GM12865 (cell line): ENCODE measurements at regions not wholly inside any gene's neighbourhood (a gene's known extent, or its start where the extent isn't known, plus 50 kb on each side); places are given as distances from the start of the nearest gene placed in this dataset.

Source experiments
- DNase-seq: peaks from one replicate; pipeline ENCODE4 v3.0.0; 2010; ENCODE audit warnings: low read depth
- H3K4me3 ChIP-seq: 2 replicates; pipeline ENCODE4 v1.5.1; 2011; ENCODE audit warnings: mild to moderate bottlenecking, low read depth, low read length, control low read depth
- TF ChIP-seq, protein P1 (sequence below): IDR thresholded peaks from 2 replicates; pipeline ENCODE4 v1.5.1; 2011; ENCODE audit warnings: low read length, control low read depth, low read depth, inconsistent platforms; ENCODE audit not compliant: insufficient read depth; ENCODE audit errors: missing control alignments

DNA sequence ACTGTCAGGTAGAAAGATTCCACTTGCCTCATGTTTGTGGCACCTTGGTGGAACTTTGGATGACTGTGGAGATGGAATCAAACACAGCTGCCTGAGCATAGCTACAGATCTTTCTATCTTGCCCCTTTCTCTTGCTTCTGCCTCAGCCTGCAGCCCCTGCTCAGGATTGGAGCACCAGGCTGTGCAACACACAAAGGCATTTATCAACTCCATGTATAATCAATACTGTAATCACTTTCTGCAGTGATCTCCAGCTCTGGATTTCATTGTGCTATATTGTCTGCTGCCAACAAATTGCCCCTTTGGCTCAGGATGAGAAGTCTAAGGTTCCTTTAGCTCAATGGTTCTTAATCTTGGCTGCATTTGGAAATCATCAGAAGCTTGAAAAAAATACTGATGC is 86.3 kb upstream of the PRPS1 start:
- TF ChIP-seq, protein P1, sequence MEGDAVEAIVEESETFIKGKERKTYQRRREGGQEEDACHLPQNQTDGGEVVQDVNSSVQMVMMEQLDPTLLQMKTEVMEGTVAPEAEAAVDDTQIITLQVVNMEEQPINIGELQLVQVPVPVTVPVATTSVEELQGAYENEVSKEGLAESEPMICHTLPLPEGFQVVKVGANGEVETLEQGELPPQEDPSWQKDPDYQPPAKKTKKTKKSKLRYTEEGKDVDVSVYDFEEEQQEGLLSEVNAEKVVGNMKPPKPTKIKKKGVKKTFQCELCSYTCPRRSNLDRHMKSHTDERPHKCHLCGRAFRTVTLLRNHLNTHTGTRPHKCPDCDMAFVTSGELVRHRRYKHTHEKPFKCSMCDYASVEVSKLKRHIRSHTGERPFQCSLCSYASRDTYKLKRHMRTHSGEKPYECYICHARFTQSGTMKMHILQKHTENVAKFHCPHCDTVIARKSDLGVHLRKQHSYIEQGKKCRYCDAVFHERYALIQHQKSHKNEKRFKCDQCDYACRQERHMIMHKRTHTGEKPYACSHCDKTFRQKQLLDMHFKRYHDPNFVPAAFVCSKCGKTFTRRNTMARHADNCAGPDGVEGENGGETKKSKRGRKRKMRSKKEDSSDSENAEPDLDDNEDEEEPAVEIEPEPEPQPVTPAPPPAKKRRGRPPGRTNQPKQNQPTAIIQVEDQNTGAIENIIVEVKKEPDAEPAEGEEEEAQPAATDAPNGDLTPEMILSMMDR, result no peak
- no peak overlapping the region for H3K4me3 ChIP-seq
- DNase-seq, result no peak

DNA sequence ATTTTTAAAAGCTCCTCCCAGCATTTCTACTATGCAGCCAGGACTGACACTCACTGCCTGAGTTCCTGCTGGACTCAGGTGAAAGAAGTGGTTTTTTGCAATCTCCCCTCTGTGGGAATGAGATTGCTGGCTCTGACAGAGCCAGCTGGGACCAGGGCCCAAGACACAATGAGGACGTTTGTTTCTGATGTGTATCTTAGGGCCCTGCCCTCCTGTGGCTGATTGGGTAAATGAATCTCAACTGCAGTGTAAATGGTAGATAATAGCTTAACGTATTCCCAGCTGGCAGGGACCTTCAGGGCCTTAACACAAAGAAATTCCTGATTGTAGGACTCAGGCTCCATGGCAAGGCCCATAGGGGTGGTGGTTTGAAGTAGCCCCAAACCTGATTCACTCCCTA is 85.8 kb upstream of the PRPS1 start:
- TF ChIP-seq, protein P1, result peak; percentile 4
- H3K4me3 ChIP-seq, result no peak overlapping the region
- DNase-seq, result peak; percentile 8

DNA sequence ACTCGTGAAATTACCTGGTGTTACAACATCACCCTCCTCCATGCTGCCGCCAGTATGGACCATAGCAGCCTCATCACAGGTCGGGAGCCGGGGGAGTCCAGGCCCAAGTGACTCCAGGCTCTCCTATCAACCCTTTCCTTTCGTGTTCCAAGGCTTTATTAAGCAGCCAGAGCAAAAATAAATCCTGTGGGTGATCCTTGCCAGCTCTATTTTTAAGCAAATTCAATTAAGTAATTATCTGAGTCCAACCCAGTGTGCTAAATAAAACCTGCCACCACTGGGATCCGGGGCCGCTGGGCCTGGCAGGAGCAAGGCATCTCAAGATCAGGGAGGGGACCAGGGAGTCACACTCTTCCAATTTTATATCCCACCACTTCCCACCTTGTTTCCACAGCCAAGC is 80.7 kb upstream of the PRPS1 start:
- H3K4me3 ChIP-seq, result no peak overlapping the region
- DNase-seq, result no peak
- TF ChIP-seq, protein P1, result no peak

DNA sequence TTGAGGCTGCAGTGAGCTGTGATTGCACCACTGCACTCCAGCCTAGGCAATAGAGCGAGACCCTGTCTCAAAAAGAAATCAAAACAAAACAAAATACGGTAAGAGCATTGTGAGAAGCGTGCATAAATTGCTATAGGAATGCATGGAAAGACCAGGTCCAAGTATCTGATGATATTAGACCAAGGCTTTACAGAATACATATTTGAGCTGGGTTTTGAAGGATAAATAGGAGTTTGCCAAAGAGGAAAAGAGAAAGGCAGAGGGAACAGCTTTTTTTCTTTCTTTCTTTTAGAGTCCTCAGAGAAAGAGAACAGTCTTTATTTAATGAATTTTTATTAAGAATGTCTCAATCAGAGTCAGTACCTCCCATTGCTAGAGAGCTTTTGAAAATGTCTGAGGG is 79.5 kb upstream of the PRPS1 start:
- no peak overlapping the region for H3K4me3 ChIP-seq
- TF ChIP-seq, protein P1, result no peak
- no peak for DNase-seq

DNA sequence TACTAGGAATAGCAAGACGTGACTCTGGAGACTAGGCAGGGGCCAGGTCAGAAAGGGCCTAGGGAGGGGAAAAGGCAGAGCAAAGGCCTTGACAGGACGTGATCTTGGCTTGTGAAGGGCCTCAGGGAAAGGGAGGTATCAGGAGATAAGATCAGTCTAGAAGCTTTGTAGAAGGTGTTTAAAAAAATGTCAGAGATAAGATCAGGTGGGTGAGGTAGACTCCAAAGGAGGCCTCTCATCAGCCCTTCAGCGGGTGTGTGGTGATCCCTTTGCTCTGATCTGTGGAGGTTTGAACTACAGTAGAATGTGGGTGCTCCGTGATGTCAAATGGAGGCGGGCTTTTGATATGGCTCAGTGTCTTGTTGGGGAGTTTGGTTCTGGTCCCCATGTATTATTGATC is 78.8 kb upstream of the PRPS1 start:
- TF ChIP-seq, protein P1, result no peak

DNA sequence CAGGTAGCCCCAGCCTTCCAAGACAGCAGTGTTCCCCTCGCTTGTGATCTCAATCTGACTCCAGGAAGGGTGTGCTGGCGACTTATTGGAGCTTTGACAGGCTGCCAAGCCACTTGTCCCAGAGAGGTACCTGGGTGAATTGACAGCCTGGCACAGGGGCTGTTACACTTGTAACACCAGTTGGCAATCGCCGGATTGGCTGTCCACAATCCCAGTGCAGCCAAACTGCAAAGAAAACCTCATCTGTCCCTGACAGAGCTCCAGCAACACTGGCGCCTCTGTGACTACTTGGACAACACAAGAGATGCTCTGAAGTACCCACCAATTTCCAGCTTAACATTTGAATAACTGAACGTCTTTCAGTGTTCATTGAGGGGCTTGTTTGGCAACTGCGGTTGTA is 76.8 kb upstream of the PRPS1 start:
- no peak for DNase-seq
- no peak overlapping the region for H3K4me3 ChIP-seq
- TF ChIP-seq, protein P1, result no peak

More for the DNA sequence above, 78.8 kb upstream of the PRPS1 start:
- DNase-seq, result no peak
- H3K4me3 ChIP-seq, result no peak overlapping the region

DNA sequence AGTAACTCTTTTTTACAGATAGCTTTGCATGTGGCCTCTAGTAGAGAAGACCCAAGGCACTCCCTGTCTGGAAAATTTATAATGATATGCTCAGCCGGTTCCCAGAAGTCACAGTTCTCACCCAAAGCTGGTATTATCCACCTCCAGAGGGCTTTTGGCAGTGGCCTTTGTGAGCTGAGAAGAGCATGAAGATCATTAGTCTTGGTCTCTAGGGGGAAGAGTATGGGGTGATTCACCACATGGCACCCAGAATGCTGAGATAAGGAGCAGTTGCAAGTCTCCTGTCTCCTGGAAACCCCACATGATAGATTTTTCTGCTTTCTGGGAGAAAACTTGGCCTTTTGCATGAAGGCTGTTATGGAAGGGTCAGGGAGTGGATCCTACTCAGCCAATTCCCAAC is 75.4 kb upstream of the PRPS1 start:
- H3K4me3 ChIP-seq, result no peak overlapping the region
- TF ChIP-seq, protein P1, result no peak
- no peak for DNase-seq
